Progenitor cell of endocrine pancreas (in vitro differentiated cells): ENCODE measurements at regions not wholly inside any gene's neighbourhood (a gene's known extent, or its start where the extent isn't known, plus 50 kb on each side); places are given as distances from the start of the nearest gene placed in this dataset.

ENCODE experiments used
- DNase-seq: peaks from one replicate; pipeline ENCODE4 v3.0.0; 2021; ENCODE audit warnings: low spot score; ENCODE audit not compliant: unreplicated experiment
- H3K27ac Mint-ChIP-seq: 2 replicates; pipeline ENCODE4 v1.8.0; 2021; ENCODE audit warnings: mild to moderate bottlenecking, moderate library complexity, mixed read lengths
- H3K27me3 Mint-ChIP-seq: 2 replicates; pipeline ENCODE4 v1.8.0; 2021; ENCODE audit warnings: mixed read lengths
- H3K36me3 Mint-ChIP-seq: 2 replicates; pipeline ENCODE4 v1.8.0; 2022; ENCODE audit warnings: mixed read lengths; ENCODE audit not compliant: insufficient read depth
- H3K4me1 Mint-ChIP-seq: 2 replicates; pipeline ENCODE4 v1.8.0; 2021; ENCODE audit warnings: low read depth, mixed read lengths
- H3K4me3 Mint-ChIP-seq: 2 replicates; pipeline ENCODE4 v1.8.0; 2021; ENCODE audit warnings: low read depth, mild to moderate bottlenecking, moderate library complexity, mixed read lengths
- H3K9me3 Mint-ChIP-seq: 2 replicates; pipeline ENCODE4 v1.8.0; 2021; ENCODE audit warnings: low read depth, mixed read lengths
- CTCF ChIP-seq: fragments of 200-600 bp; sonication (generic); IDR thresholded peaks from one replicate; pipeline ENCODE4 v1.5.0; 2021; ENCODE audit warnings: antibody characterized with exemption, mild to moderate bottlenecking; ENCODE audit not compliant: unreplicated experiment

GRCh38 chr2:173630425-173631126 lies 275.9 kb downstream of the CDCA7 start:
- no peak for TF ChIP-seq CTCF
- H3K9me3 Mint-ChIP-seq: no peaks in the 10 kb centered on the region
- DNase-seq: no peak
- H3K4me1 Mint-ChIP-seq: peaks cover 6% of the 10 kb centered on the region
- no peaks in the 10 kb centered on the region for H3K36me3 Mint-ChIP-seq
- no peak overlapping the region for H3K4me3 Mint-ChIP-seq
- no peaks in the 10 kb centered on the region for H3K27me3 Mint-ChIP-seq
- H3K27ac Mint-ChIP-seq: no peak overlapping the region

- Mint-ChIP-seq H3K4me3 (no peak overlapping the region), H3K4me1 (peaks cover 6% of the 10 kb centered on the region), H3K27me3 (no peaks in the 10 kb centered on the region), H3K36me3 (no peaks in the 10 kb centered on the region), H3K27ac (no peak overlapping the region), H3K9me3 (no peaks in the 10 kb centered on the region)
- TF ChIP-seq CTCF: no peak
- DNase-seq: no peak
Measured at GRCh38 chr2:173631127-173631460, 276.4 kb downstream of the CDCA7 start.

- no peak for TF ChIP-seq CTCF
- Mint-ChIP-seq H3K9me3 (no peaks in the 10 kb centered on the region), H3K4me3 (no peak overlapping the region), H3K4me1 (peaks cover 2% of the 10 kb centered on the region), H3K27ac (no peak overlapping the region), H3K36me3 (no peaks in the 10 kb centered on the region), H3K27me3 (peaks cover 3% of the 10 kb centered on the region)
- DNase-seq: no peak
Measured at GRCh38 chr2:173644146-173644545, 289.5 kb downstream of the CDCA7 start.

- Mint-ChIP-seq H3K36me3 (no peaks in the 10 kb centered on the region), H3K9me3 (no peaks in the 10 kb centered on the region), H3K4me1 (peaks cover 6% of the 10 kb centered on the region), H3K27me3 (peaks cover 3% of the 10 kb centered on the region), H3K27ac (no peak overlapping the region), H3K4me3 (no peak overlapping the region)
- no peak for DNase-seq
- no peak for TF ChIP-seq CTCF
Measured at GRCh38 chr2:173647681-173648311, 293.1 kb downstream of the CDCA7 start.

GRCh38 chr2:173648816-173649215 lies 294.1 kb downstream of the CDCA7 start:
- no peaks in the 10 kb centered on the region for H3K36me3 Mint-ChIP-seq
- H3K9me3 Mint-ChIP-seq: no peaks in the 10 kb centered on the region
- H3K4me3 Mint-ChIP-seq: no peak overlapping the region
- no peak for TF ChIP-seq CTCF
- peaks cover 3% of the 10 kb centered on the region for H3K27me3 Mint-ChIP-seq
- no peak for DNase-seq
- no peak overlapping the region for H3K27ac Mint-ChIP-seq
- peaks cover 10% of the 10 kb centered on the region for H3K4me1 Mint-ChIP-seq
